K562 (cell line): ENCODE measurements at regions not wholly inside any gene's neighbourhood (a gene's known extent, or its start where the extent isn't known, plus 50 kb on each side); places are given as distances from the start of the nearest gene placed in this dataset.

Source experiments
- ATAC-seq: fragments of 200-7000 bp; cut with Tn5 transposase; 3 replicates; pipeline ENCODE4 v1.9.1; 2020; ENCODE audit warnings: moderate library complexity
- BruUV-seq: library from RNA; stranded (reverse); fragments of 400-500 nt; replicated peaks from 2 replicates; lab custom pipeline; 2021; lab: Mats Ljungman, UMichigan
- CTCF ChIA-PET: fragments of 300-600 bp; formaldehyde crosslinking; extraction: SDS; loops from one replicate; lab custom pipeline; 2021; ENCODE audit warnings: low intra/inter-chr PET ratio; lab: Yijun Ruan, JAX
- POLR2A ChIA-PET: fragments of 300-600, 350-650 bp; sonication (Branson Sonifier 250); formaldehyde crosslinking; extraction: SDS; loops from one replicate; lab custom pipeline; 2021; ENCODE audit warnings: antibody characterized with exemption, inconsistent platforms; lab: Yijun Ruan, JAX
- DNase-seq, 4 experiments: peaks; one replicate each; pipeline versions ENCODE4 v3.0.0 to v3.0.0-alpha.2; 2011 to 2018; ENCODE audit warnings: low spot score in 3 of 4, mixed read lengths in 3 of 4; ENCODE audit errors: extremely low read depth in 1 of 4
- FAIRE-seq: peaks from 2 replicates; lab custom pipeline; 2011; peaks lifted over from hg19 to GRCh38; lab: Jason Lieb, UNC
- H2AFZ ChIP-seq: 2 replicates; pipeline ENCODE4 v1.6.0; 2011; ENCODE audit warnings: low read depth, low read length, control low read depth, inconsistent platforms
- H3K27ac ChIP-seq: fragments of 200-600 bp; 3 replicates; pipeline ENCODE4 v1.8.0; 2011; ENCODE audit warnings: low read depth, mild to moderate bottlenecking, control low read depth, inconsistent platforms, low read length, moderate library complexity, mixed read lengths; ENCODE audit errors: extremely low read depth
- H3K27me3 ChIP-seq, 2 experiments: fragments of 300-600 bp in 1 of 2; 2 replicates in 1 of 2; 3 replicates in 1 of 2; pipeline versions ENCODE4 v1.6.0 to v1.8.0; 2011; ENCODE audit warnings: inconsistent platforms in 2 of 2, low read length in 2 of 2, mild to moderate bottlenecking in 1 of 2, mixed read lengths in 1 of 2, moderate library complexity in 1 of 2; ENCODE audit not compliant: control insufficient read depth in 2 of 2, insufficient read depth in 2 of 2
- H3K36me3 ChIP-seq: fragments of 300-600 bp; 3 replicates; pipeline ENCODE4 v1.8.0; 2011; ENCODE audit warnings: mild to moderate bottlenecking, low read length, inconsistent platforms; ENCODE audit not compliant: control insufficient read depth, insufficient read depth
- H3K4me1 ChIP-seq, 2 experiments: fragments of 200-600 bp in 1 of 2; replicated peaks in 1 of 2; 2 replicates in 1 of 2; 3 replicates in 1 of 2; pipeline versions ENCODE4 v1.5.1 to v1.8.0; 2011; ENCODE audit warnings: inconsistent platforms in 2 of 2, low read length in 2 of 2, mild to moderate bottlenecking in 1 of 2, mixed read lengths in 1 of 2, moderate library complexity in 1 of 2; ENCODE audit not compliant: control insufficient read depth in 2 of 2, insufficient read depth in 2 of 2
- H3K4me2 ChIP-seq: 2 replicates; pipeline ENCODE4 v1.6.1; 2011; ENCODE audit warnings: low read length, control low read depth, inconsistent platforms, mixed read lengths; ENCODE audit not compliant: insufficient read depth
- H3K4me3 ChIP-seq: fragments of 200-600 bp; sonication (generic), shearing (Covaris generic); 2 replicates; pipeline ENCODE4 v1.5.1; 2016; ENCODE audit warnings: control low read depth, inconsistent platforms
- H3K79me2 ChIP-seq: fragments of 200-600 bp; 3 replicates; pipeline ENCODE4 v1.8.0; 2011; ENCODE audit warnings: low read length, inconsistent platforms; ENCODE audit not compliant: control insufficient read depth, insufficient read depth
- H3K9ac ChIP-seq, 2 experiments: 2 replicates each; pipeline versions ENCODE4 v1.6.0 to v1.6.1; 2011; ENCODE audit warnings: low read depth in 2 of 2, low read length in 2 of 2, control low read depth in 1 of 2, inconsistent platforms in 1 of 2, mild to moderate bottlenecking in 1 of 2, mixed read lengths in 1 of 2; ENCODE audit not compliant: insufficient read depth in 1 of 2
- H3K9me1 ChIP-seq: one replicate; pipeline ENCODE4 v1.6.0; 2011; ENCODE audit warnings: inconsistent platforms, mild to moderate bottlenecking, low read length, moderate library complexity; ENCODE audit not compliant: control insufficient read depth, insufficient read depth
- H3K9me3 ChIP-seq: replicated peaks from 2 replicates; pipeline ENCODE4 v1.5.1; 2011; ENCODE audit warnings: low read depth, low read length, inconsistent platforms; ENCODE audit not compliant: control insufficient read depth, insufficient read depth
- H4K20me1 ChIP-seq: replicated peaks from 2 replicates; pipeline ENCODE4 v1.6.1; 2011; ENCODE audit warnings: low read length, inconsistent platforms, mixed read lengths; ENCODE audit not compliant: control insufficient read depth, insufficient read depth
- CBFB ChIP-seq: sonication (generic); formaldehyde crosslinking; IDR thresholded peaks from 2 replicates; pipeline ENCODE4 v1.4.0; 2020; ENCODE audit warnings: mild to moderate bottlenecking, missing genetic modification reagents
- DIDO1 ChIP-seq: fragments of 450-650 bp; IDR thresholded peaks from 2 replicates; pipeline ENCODE4 v1.6.1; 2016; ENCODE audit warnings: low read depth, missing biosample characterization, missing genetic modification characterization
- FOXA3 ChIP-seq, 2 experiments: fragments of 450-650 bp in 1 of 2; sonication (generic) in 1 of 2; formaldehyde crosslinking; IDR thresholded peaks in 1 of 2; conservative IDR thresholded peaks in 1 of 2; 2 replicates each; pipeline versions ENCODE4 v1.4.0 to v1.8.0; 2020 to 2022; ENCODE audit warnings: mild to moderate bottlenecking in 2 of 2, missing genetic modification reagents in 1 of 2
- MECOM ChIP-seq: fragments of 250-450 bp; sonication (Bioruptor Pico); IDR thresholded peaks from 2 replicates; pipeline ENCODE4 v1.8.0; 2022; ENCODE audit warnings: inconsistent platforms
- PHB2 ChIP-seq: fragments of 450-650 bp; IDR thresholded peaks from 2 replicates; pipeline ENCODE4 v1.6.1; 2017; ENCODE audit warnings: low read depth
- SMAD3 ChIP-seq: fragments of 450-650 bp; formaldehyde crosslinking; conservative IDR thresholded peaks from 2 replicates; pipeline ENCODE4 v1.4.0; 2020; ENCODE audit warnings: mild to moderate bottlenecking
- SP1 ChIP-seq: sonication (generic); formaldehyde crosslinking; IDR thresholded peaks from 2 replicates; pipeline ENCODE4 v1.8.1; 2022; ENCODE audit warnings: mild to moderate bottlenecking, missing genetic modification reagents
- TEAD4 ChIP-seq, 2 experiments: sonication (generic) in 1 of 2; formaldehyde crosslinking in 1 of 2; IDR thresholded peaks; 2 replicates each; pipeline versions ENCODE4 v1.6.1 to v1.8.0; 2012 to 2022; ENCODE audit warnings: borderline replicate concordance in 1 of 2, inconsistent platforms in 1 of 2, low read length in 1 of 2, mild to moderate bottlenecking in 1 of 2, missing genetic modification reagents in 1 of 2
- ZBTB17 ChIP-seq: fragments of 450-650 bp; formaldehyde crosslinking; IDR thresholded peaks from 2 replicates; pipeline ENCODE4 v1.4.0; 2020; ENCODE audit warnings: mild to moderate bottlenecking
- ZNF146 ChIP-seq: IDR thresholded peaks from one replicate; pipeline ENCODE4 v1.6.1; 2018; ENCODE audit warnings: missing compliant biosample characterization; ENCODE audit not compliant: unreplicated experiment
- WGBS: fragments of 100-300 bp; shearing (Covaris generic); methylation state at CpG from one replicate; pipeline ENCODE4 v1.1.6; 2016; ENCODE audit warnings: low coverage, mixed read lengths; ENCODE audit not compliant: insufficient coverage; ENCODE audit errors: missing lambda C conversion rate; 5-methylcytosine and 5-hydroxymethylcytosine counted together
- in situ Hi-C: fragments of 300-500 bp; cut with MboI; formaldehyde crosslinking; loops from 4 replicates; pipeline ENCODE4 v1.15.0; 2018; ENCODE audit warnings: inconsistent platforms, mixed read lengths
- intact Hi-C: fragments of 100-400 bp; cut with micrococcal nuclease; formaldehyde crosslinking; loops from 2 replicates; pipeline ENCODE4 v1.14.2; 2022
- TF ChIP-seq, protein P1 (sequence below): sonication (generic); formaldehyde crosslinking; IDR thresholded peaks from 2 replicates; pipeline ENCODE4 v1.8.0; 2023; ENCODE audit warnings: mild to moderate bottlenecking, missing genetic modification reagents

DNA sequence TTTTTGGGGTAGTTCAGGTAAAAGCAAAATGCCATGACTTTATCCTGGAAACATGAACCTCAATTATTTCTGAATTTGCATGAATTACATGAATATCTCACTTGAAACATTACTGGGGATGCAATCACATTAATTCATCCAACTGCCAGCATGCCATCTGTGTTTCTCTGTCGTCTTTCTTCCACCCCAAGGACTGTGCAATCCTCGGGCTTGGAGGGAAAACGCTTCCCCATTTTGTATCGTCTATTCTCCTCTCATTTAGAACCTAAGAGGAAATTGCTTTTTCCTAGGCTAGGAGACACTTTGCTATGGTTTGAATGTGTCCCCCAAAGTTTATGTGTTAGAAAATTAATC lies 109.4 kb downstream of the SQOR start:
- ATAC-seq (no peak), DNase-seq (no peak), FAIRE-seq (no peak)
- no peaks in the 10 kb centered on the region for H3K36me3 ChIP-seq
- no peaks in the 10 kb centered on the region for H3K9me3 ChIP-seq
- no peaks in the 10 kb centered on the region for H4K20me1 ChIP-seq
- no peaks in the 10 kb centered on the region for H3K27me3 ChIP-seq
- WGBS = 0% methylated on average over 4 of the region's 4 CpGs
- TF ChIP-seq MECOM (CRISPR knock-in tag) (no peak), FOXA3 (CRISPR knock-in tag; conservative IDR thresholded peaks at IDR 0.05 in 1 of 2, IDR thresholded peaks at IDR 0.05 in 1 of 2) (no peak), CBFB (no peak), DIDO1 (tag) (no peak), SMAD3 (CRISPR knock-in tag) (no peak), ZBTB17 (no peak), TEAD4 (IDR thresholded peaks at IDR 0.05; ENCODE audit: low read length) (no peak), TEAD4 (CRISPR knock-in tag; IDR thresholded peaks at IDR 0.05; ENCODE audit: borderline replicate concordance) (no peak), ZNF146 (no peak), PHB2 (no peak), SP1 (CRISPR knock-in tag) (no peak)
- TF ChIP-seq, protein P1, sequence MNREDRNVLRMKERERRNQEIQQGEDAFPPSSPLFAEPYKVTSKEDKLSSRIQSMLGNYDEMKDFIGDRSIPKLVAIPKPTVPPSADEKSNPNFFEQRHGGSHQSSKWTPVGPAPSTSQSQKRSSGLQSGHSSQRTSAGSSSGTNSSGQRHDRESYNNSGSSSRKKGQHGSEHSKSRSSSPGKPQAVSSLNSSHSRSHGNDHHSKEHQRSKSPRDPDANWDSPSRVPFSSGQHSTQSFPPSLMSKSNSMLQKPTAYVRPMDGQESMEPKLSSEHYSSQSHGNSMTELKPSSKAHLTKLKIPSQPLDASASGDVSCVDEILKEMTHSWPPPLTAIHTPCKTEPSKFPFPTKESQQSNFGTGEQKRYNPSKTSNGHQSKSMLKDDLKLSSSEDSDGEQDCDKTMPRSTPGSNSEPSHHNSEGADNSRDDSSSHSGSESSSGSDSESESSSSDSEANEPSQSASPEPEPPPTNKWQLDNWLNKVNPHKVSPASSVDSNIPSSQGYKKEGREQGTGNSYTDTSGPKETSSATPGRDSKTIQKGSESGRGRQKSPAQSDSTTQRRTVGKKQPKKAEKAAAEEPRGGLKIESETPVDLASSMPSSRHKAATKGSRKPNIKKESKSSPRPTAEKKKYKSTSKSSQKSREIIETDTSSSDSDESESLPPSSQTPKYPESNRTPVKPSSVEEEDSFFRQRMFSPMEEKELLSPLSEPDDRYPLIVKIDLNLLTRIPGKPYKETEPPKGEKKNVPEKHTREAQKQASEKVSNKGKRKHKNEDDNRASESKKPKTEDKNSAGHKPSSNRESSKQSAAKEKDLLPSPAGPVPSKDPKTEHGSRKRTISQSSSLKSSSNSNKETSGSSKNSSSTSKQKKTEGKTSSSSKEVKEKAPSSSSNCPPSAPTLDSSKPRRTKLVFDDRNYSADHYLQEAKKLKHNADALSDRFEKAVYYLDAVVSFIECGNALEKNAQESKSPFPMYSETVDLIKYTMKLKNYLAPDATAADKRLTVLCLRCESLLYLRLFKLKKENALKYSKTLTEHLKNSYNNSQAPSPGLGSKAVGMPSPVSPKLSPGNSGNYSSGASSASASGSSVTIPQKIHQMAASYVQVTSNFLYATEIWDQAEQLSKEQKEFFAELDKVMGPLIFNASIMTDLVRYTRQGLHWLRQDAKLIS (CRISPR knock-in tag) = no peak
- intact Hi-C loops (no loop called here), in situ Hi-C loops (no loop called here)
- H3K4me1 ChIP-seq = no peaks in the 10 kb centered on the region
- no peak overlapping the region for H3K9ac ChIP-seq
- H2AFZ ChIP-seq = no peak overlapping the region
- no peak overlapping the region for H3K4me3 ChIP-seq
- ChIA-PET CTCF (no interaction called here), POLR2A (no interaction called here)
- BruUV-seq = no TSS peak
- H3K4me2 ChIP-seq = no peak overlapping the region
- H3K79me2 ChIP-seq = no peaks in the 10 kb centered on the region
- H3K9me1 ChIP-seq = no peaks in the 10 kb centered on the region
- no peak overlapping the region for H3K27ac ChIP-seq
